ENCODE measurements at regions not wholly inside any gene's neighbourhood (a gene's known extent, or its start where the extent isn't known, plus 50 kb on each side); places are given as distances from the start of the nearest gene placed in this dataset.
"Not testable (repeated sequence)": the region's sequence is repeated elsewhere in the genome, so short reads cannot be mapped to it uniquely, and the experiment has no call there.

GRCh38 chr11:3531280-3531679 lies 110.5 kb downstream of the ART5 start:
- TF ChIP-seq ZNF766 (CRISPR knock-in tag; IDR thresholded peaks at IDR 0.05; ENCODE audit: borderline replicate concordance); FOXK2 (IDR thresholded peaks at IDR 0.05); YY1 (IDR thresholded peaks at IDR 0.05; ENCODE audit: insufficient read depth, insufficient replicate concordance, low read depth, low read length); KDM1A (CRISPR knock-in tag; IDR thresholded peaks at IDR 0.05); ZBTB21 (CRISPR knock-in tag; IDR thresholded peaks at IDR 0.05); ASH2L (IDR thresholded peaks at IDR 0.05; ENCODE audit: insufficient read length, low read depth, low read length); TFDP2 (CRISPR knock-in tag; IDR thresholded peaks at IDR 0.05); HINFP (CRISPR knock-in tag; IDR thresholded peaks at IDR 0.05; ENCODE audit: low read depth); CTCF (CRISPR knock-in tag; IDR thresholded peaks at IDR 0.05); E2F5 (CRISPR knock-in tag; conservative IDR thresholded peaks at IDR 0.05); BCL3 (CRISPR knock-in tag; IDR thresholded peaks at IDR 0.05); ZNF687 (CRISPR knock-in tag; IDR thresholded peaks at IDR 0.05); ZNF280D (CRISPR knock-in tag; IDR thresholded peaks at IDR 0.05): not testable (repeated sequence)

Data from HepG2 (cell line).